ENCODE measurements at regions not wholly inside any gene's neighbourhood (a gene's known extent, or its start where the extent isn't known, plus 50 kb on each side); places are given as distances from the start of the nearest gene placed in this dataset.

- DNase-seq (ENCODE audit: low read depth) = peak; percentile 67
- TF ChIP-seq CTCF (IDR thresholded peaks at IDR 0.05; ENCODE audit: insufficient read depth, low read depth, low read length, missing control alignments) = no peak
- peak overlapping the region; percentile 16 for H3K4me3 ChIP-seq (ENCODE audit: low read depth, low read length)
Observed at GRCh38 chr16:87060034-87060986, 256.9 kb downstream of the C16orf95 start.

- H3K4me3 ChIP-seq (ENCODE audit: low read depth, low read length) = no peak overlapping the region
- no peak for TF ChIP-seq CTCF (IDR thresholded peaks at IDR 0.05; ENCODE audit: insufficient read depth, low read depth, low read length, missing control alignments)
- DNase-seq (ENCODE audit: low read depth) = no peak
Observed at GRCh38 chr16:87061243-87061920, 255.8 kb downstream of the C16orf95 start.

- H3K4me3 ChIP-seq (ENCODE audit: low read depth, low read length) = no peak overlapping the region
- peak; percentile 66 for TF ChIP-seq CTCF (IDR thresholded peaks at IDR 0.05; ENCODE audit: insufficient read depth, low read depth, low read length, missing control alignments)
- peak; percentile 79 for DNase-seq (ENCODE audit: low read depth)
Observed at GRCh38 chr16:87062569-87063442, 254.4 kb downstream of the C16orf95 start.

- DNase-seq (ENCODE audit: low read depth) = no peak
- H3K4me3 ChIP-seq (ENCODE audit: low read depth, low read length) = no peak overlapping the region
Observed at GRCh38 chr16:87063543-87063942, 253.6 kb downstream of the C16orf95 start.

GRCh38 chr16:87064731-87065445 lies 252.3 kb downstream of the C16orf95 start:
- no peak for DNase-seq (ENCODE audit: low read depth)
- TF ChIP-seq CTCF (IDR thresholded peaks at IDR 0.05; ENCODE audit: insufficient read depth, low read depth, low read length, missing control alignments) = no peak
- H3K4me3 ChIP-seq (ENCODE audit: low read depth, low read length) = peak overlapping the region; percentile 8; the same call in 1 of the 2 replicates

More at GRCh38 chr16:87063543-87063942, 253.6 kb downstream of the C16orf95 start:
- TF ChIP-seq CTCF (IDR thresholded peaks at IDR 0.05; ENCODE audit: insufficient read depth, low read depth, low read length, missing control alignments) = no peak

All from GM12865 (cell line).